Ovary (tissue), 3 donors: ENCODE measurements at regions not wholly inside any gene's neighbourhood (a gene's known extent, or its start where the extent isn't known, plus 50 kb on each side); places are given as distances from the start of the nearest gene placed in this dataset.

Source experiments
- EP300 ChIP-seq: sonication (generic); formaldehyde crosslinking; IDR thresholded peaks from one replicate; pipeline ENCODE4 v1.6.1; 2017; ENCODE audit warnings: antibody characterized with exemption
- POLR2A ChIP-seq: fragments of 450-650 bp; IDR thresholded peaks from one replicate; pipeline ENCODE4 v1.6.1; 2017; ENCODE audit warnings: antibody characterized with exemption, mild to moderate bottlenecking, moderate library complexity
- TF ChIP-seq, protein P1 (sequence below), 3 donors: fragments of 450-650 bp in 2 of 3; fragments of 200-600 bp in 1 of 3; IDR thresholded peaks; one replicate each; pipeline versions ENCODE4 v1.5.1 to v1.8.0; 2016 to 2022; ENCODE audit warnings: antibody characterized with exemption in 3 of 3, mild to moderate bottlenecking in 1 of 3
- donor health status: DM: no; HTN: no; CAD: no.

DNA sequence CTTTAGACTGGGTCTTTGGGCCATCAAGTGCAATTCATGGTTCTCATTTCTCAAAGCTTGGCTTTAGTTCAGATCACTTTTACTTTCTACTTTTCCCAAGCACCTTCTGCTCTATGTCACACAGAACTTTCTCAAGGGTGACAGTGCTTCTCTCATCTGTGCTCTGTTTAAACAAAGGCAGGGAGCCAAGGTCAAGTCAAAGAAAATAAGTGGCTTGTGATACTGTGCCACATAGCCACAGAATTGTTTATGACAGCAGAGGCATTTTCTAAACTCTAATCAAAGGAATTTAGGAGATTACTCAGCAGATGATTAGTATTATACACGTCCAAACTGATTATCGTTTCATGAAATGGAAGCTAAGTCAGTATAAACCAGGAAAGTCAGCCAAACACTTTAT lies 348.0 kb downstream of the HDGFL1 start:
- no peak for TF ChIP-seq EP300
- TF ChIP-seq, protein P1, sequence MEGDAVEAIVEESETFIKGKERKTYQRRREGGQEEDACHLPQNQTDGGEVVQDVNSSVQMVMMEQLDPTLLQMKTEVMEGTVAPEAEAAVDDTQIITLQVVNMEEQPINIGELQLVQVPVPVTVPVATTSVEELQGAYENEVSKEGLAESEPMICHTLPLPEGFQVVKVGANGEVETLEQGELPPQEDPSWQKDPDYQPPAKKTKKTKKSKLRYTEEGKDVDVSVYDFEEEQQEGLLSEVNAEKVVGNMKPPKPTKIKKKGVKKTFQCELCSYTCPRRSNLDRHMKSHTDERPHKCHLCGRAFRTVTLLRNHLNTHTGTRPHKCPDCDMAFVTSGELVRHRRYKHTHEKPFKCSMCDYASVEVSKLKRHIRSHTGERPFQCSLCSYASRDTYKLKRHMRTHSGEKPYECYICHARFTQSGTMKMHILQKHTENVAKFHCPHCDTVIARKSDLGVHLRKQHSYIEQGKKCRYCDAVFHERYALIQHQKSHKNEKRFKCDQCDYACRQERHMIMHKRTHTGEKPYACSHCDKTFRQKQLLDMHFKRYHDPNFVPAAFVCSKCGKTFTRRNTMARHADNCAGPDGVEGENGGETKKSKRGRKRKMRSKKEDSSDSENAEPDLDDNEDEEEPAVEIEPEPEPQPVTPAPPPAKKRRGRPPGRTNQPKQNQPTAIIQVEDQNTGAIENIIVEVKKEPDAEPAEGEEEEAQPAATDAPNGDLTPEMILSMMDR (IDR thresholded peaks at IDR 0.05): no peak
- TF ChIP-seq POLR2A: no peak
